Sigmoid colon (tissue), 6 donors: ENCODE measurements at regions not wholly inside any gene's neighbourhood (a gene's known extent, or its start where the extent isn't known, plus 50 kb on each side); places are given as distances from the start of the nearest gene placed in this dataset.

Experiments used
- DNase-seq: peaks from one replicate; pipeline ENCODE4 v3.0.0-alpha.2; 2019
- H3K27ac ChIP-seq, 4 donors: fragments of 200-600 bp; sonication (generic); one replicate each; pipeline ENCODE4 v1.5.1; 2016 to 2019; ENCODE audit warnings: mild to moderate bottlenecking in 1 of 4
- H3K27me3 ChIP-seq, 3 donors: fragments of 200-600 bp; sonication (generic); one replicate each; pipeline ENCODE4 v1.5.1; 2019; ENCODE audit warnings: mild to moderate bottlenecking in 1 of 3
- H3K36me3 ChIP-seq, 4 donors: fragments of 200-600 bp; sonication (generic); one replicate each; pipeline ENCODE4 v1.5.1; 2016 to 2019
- H3K4me1 ChIP-seq, 4 donors: fragments of 200-600 bp; sonication (generic); one replicate each; pipeline ENCODE4 v1.5.1; 2017 to 2019
- H3K4me3 ChIP-seq, 4 donors: fragments of 200-600 bp; sonication (generic); one replicate each; pipeline ENCODE4 v1.5.1; 2017 to 2019; ENCODE audit warnings: mild to moderate bottlenecking in 2 of 4, moderate library complexity in 1 of 4
- H3K9me3 ChIP-seq, 4 donors: fragments of 200-600 bp in 3 of 4; sonication (generic) in 3 of 4; one replicate each; pipeline versions ENCODE4 v1.5.1 to v1.6.1; 2013 to 2019
- EP300 ChIP-seq, 4 donors: sonication (generic); formaldehyde crosslinking; IDR thresholded peaks; one replicate each; pipeline ENCODE4 v1.6.1; 2017; ENCODE audit warnings: antibody characterized with exemption in 4 of 4
- POLR2A ChIP-seq, 2 donors: fragments of 450-650 bp; IDR thresholded peaks; one replicate each; pipeline ENCODE4 v1.6.1; 2016; ENCODE audit warnings: antibody characterized with exemption in 2 of 2, mild to moderate bottlenecking in 2 of 2, moderate library complexity in 2 of 2
- POLR2AphosphoS5 ChIP-seq, 4 donors: sonication (generic); formaldehyde crosslinking; IDR thresholded peaks; one replicate each; pipeline ENCODE4 v1.6.1; 2017; ENCODE audit warnings: antibody characterized with exemption in 4 of 4
- WGBS, 2 donors: extraction: QIAGEN DNeasy Blood & Tissue Kit; methylation state at CpG; one replicate each; pipeline ENCODE4 v1.1.7; 2013; 5-methylcytosine and 5-hydroxymethylcytosine counted together
- intact Hi-C: fragments of 100-400 bp; cut with DNase I; formaldehyde crosslinking; loops from one replicate; pipeline ENCODE4 v1.15.1; 2023
- TF ChIP-seq, protein P1 (sequence below), 4 experiments: fragments of 450-650 bp in 3 of 4; fragments of 200-600 bp in 1 of 4; IDR thresholded peaks; one replicate each; pipeline ENCODE4 v1.5.1; 2016 to 2019; ENCODE audit warnings: antibody characterized with exemption in 4 of 4, mild to moderate bottlenecking in 3 of 4, moderate library complexity in 2 of 4
- donor health status: healthy with polysubstance abuse.
- donor health status: healthy.

DNA sequence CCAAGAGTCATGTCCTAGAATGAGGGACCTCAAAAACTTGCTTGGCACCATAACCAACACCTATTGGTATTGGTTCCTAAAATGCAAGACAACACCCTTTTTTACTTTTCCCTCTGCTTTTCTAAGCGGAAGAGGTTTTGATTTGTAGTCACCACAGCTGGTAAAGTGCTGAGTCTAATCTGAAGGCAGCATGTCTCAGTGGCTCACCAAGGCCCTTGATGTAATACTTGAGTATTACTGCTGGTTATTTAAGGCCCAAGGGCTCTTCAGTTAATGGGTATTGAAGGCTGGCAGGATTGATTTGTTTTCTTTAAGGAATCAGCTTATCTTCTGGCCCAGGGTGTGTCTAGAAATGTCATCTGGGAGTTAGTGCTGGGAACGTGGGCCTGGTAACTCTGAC, 735.1 kb downstream of the GLUD2 start:
- intact Hi-C loops: no loop called here
- 61 to 80% methylated on average over 2 of the region's 2 CpGs for WGBS, 2 donors

GRCh38 chrX:121782976-121783375, 735.6 kb downstream of the GLUD2 start:
- DNase-seq: no peak
- Histone ChIP-seq H3K4me3 (no peak overlapping the region), H3K27ac (no peak overlapping the region), H3K9me3 (no peaks in the 10 kb centered on the region), H3K4me1 (no peaks in the 10 kb centered on the region), H3K36me3 (no peaks in the 10 kb centered on the region), H3K27me3 (no peaks in the 10 kb centered on the region)
- WGBS, 2 donors: 62 to 72% methylated on average over 3 of the region's 3 CpGs
- intact Hi-C loops: no loop called here
- TF ChIP-seq EP300 (IDR thresholded peaks at IDR 0.05) (no peak), POLR2AphosphoS5 (IDR thresholded peaks at IDR 0.05) (no peak), POLR2A (IDR thresholded peaks at IDR 0.05) (no peak)
- TF ChIP-seq, protein P1, sequence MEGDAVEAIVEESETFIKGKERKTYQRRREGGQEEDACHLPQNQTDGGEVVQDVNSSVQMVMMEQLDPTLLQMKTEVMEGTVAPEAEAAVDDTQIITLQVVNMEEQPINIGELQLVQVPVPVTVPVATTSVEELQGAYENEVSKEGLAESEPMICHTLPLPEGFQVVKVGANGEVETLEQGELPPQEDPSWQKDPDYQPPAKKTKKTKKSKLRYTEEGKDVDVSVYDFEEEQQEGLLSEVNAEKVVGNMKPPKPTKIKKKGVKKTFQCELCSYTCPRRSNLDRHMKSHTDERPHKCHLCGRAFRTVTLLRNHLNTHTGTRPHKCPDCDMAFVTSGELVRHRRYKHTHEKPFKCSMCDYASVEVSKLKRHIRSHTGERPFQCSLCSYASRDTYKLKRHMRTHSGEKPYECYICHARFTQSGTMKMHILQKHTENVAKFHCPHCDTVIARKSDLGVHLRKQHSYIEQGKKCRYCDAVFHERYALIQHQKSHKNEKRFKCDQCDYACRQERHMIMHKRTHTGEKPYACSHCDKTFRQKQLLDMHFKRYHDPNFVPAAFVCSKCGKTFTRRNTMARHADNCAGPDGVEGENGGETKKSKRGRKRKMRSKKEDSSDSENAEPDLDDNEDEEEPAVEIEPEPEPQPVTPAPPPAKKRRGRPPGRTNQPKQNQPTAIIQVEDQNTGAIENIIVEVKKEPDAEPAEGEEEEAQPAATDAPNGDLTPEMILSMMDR (IDR thresholded peaks at IDR 0.05): no peak

More for the DNA sequence above, 735.1 kb downstream of the GLUD2 start:
- H3K4me3 ChIP-seq: no peak overlapping the region
- no peak for DNase-seq
- no peak overlapping the region for H3K27ac ChIP-seq
- no peaks in the 10 kb centered on the region for H3K4me1 ChIP-seq
- no peak for TF ChIP-seq EP300 (IDR thresholded peaks at IDR 0.05)
- TF ChIP-seq POLR2A (IDR thresholded peaks at IDR 0.05): no peak
- no peak for TF ChIP-seq POLR2AphosphoS5 (IDR thresholded peaks at IDR 0.05)
- TF ChIP-seq, protein P1 (IDR thresholded peaks at IDR 0.05): no peak
- H3K27me3 ChIP-seq: no peaks in the 10 kb centered on the region
- H3K9me3 ChIP-seq: no peaks in the 10 kb centered on the region
- no peaks in the 10 kb centered on the region for H3K36me3 ChIP-seq

DNA sequence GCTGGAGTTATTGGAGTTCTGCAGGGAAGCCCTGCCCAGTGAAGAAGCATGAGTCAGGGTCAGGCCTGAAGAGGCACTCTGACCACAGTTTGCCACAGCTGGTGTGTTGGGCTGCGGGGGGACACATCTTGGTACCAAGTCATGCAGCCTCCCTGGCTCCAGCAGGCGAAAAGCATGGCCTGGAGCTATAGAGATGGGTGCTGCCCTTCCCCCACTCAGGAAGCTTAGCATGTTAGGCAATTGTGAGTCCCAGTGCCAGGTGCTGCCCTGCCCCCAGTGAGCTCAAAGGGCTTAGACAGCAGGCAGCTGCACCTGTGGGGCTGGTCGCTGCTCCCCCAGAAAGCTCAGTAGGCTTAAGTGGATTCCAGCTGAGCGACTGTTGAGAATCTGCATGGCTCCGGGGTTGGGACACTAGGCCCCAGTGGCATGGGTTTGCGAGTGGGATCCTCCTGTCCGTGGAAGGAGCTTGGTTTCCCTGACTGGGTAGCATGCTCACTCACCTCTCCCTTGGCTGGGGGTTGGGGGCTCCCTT, 755.5 kb downstream of the GLUD2 start:
- Histone ChIP-seq H3K4me3 (no peak overlapping the region), H3K27me3 (no peaks in the 10 kb centered on the region), H3K36me3 (no peaks in the 10 kb centered on the region), H3K4me1 (no peaks in the 10 kb centered on the region), H3K9me3 (no peaks in the 10 kb centered on the region), H3K27ac (no peak overlapping the region)
- no peak for TF ChIP-seq POLR2AphosphoS5 (IDR thresholded peaks at IDR 0.05)
- TF ChIP-seq, protein P1 (IDR thresholded peaks at IDR 0.05): no peak
- TF ChIP-seq EP300 (IDR thresholded peaks at IDR 0.05): no peak
- no peak for TF ChIP-seq POLR2A (IDR thresholded peaks at IDR 0.05)
- intact Hi-C loops: no loop called here
- 86 to 87% methylated on average over 7 of the region's 7 CpGs for WGBS, 2 donors
- DNase-seq: no peak

DNA sequence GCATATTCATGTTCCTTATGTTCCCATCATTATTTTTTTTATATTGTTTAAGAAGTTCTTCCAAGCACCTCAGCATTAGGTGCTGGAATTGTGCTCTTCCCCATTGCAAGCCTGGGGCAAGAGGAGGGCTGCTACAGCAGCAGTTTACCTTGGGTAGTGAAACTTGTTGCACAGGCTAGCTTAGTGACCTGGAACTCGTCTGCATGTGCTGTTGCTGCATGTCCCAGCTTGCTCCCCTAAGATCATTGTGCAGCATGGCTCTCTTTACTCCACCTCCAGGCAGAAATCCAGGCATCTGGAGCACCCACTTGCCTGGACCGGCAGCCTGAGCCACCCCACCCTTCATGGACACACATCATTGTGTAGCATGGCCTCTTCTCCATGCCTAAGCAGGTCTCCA, 776.0 kb downstream of the GLUD2 start:
- no peak overlapping the region for H3K4me3 ChIP-seq
- H3K9me3 ChIP-seq: no peaks in the 10 kb centered on the region
- WGBS, 2 donors: 75 to 77% methylated on average over 2 of the region's 2 CpGs
- no peak for DNase-seq
- TF ChIP-seq POLR2AphosphoS5 (IDR thresholded peaks at IDR 0.05) (no peak), POLR2A (IDR thresholded peaks at IDR 0.05) (no peak), EP300 (IDR thresholded peaks at IDR 0.05) (no peak)
- TF ChIP-seq, protein P1 (IDR thresholded peaks at IDR 0.05): no peak
- intact Hi-C loops: no loop called here
- no peaks in the 10 kb centered on the region for H3K36me3 ChIP-seq
- no peak overlapping the region for H3K27ac ChIP-seq
- no peaks in the 10 kb centered on the region for H3K4me1 ChIP-seq
- H3K27me3 ChIP-seq: no peaks in the 10 kb centered on the region

- TF ChIP-seq POLR2AphosphoS5 (IDR thresholded peaks at IDR 0.05) (no peak), EP300 (IDR thresholded peaks at IDR 0.05) (no peak), POLR2A (IDR thresholded peaks at IDR 0.05) (no peak)
- TF ChIP-seq, protein P1 (IDR thresholded peaks at IDR 0.05): no peak
- Histone ChIP-seq H3K27ac (no peak overlapping the region), H3K36me3 (no peaks in the 10 kb centered on the region), H3K4me3 (no peak overlapping the region), H3K27me3 (no peaks in the 10 kb centered on the region), H3K4me1 (no peaks in the 10 kb centered on the region), H3K9me3 (no peaks in the 10 kb centered on the region)
- intact Hi-C loops: no loop called here
- no peak for DNase-seq
- WGBS, 2 donors: 47 to 58% methylated on average over 2 of the region's 2 CpGs
Observed at GRCh38 chrX:121831601-121832000, 784.2 kb downstream of the GLUD2 start.
